SK-N-SH (cell line): ENCODE measurements at regions not wholly inside any gene's neighbourhood (a gene's known extent, or its start where the extent isn't known, plus 50 kb on each side); places are given as distances from the start of the nearest gene placed in this dataset.

Experiments
- CTCF ChIA-PET: fragments of 300-600, 350-600 bp; formaldehyde crosslinking; extraction: SDS; loops from one replicate; lab custom pipeline; 2021; lab: Yijun Ruan, JAX
- POLR2A ChIA-PET: fragments of 350-600 bp; sonication (Branson Sonifier 250); formaldehyde crosslinking; extraction: SDS; loops from one replicate; lab custom pipeline; 2020; ENCODE audit warnings: antibody characterized with exemption, inconsistent platforms; lab: Yijun Ruan, JAX
- DNase-seq: peaks from one replicate; pipeline ENCODE4 v3.0.0; 2012
- H2AFZ ChIP-seq: fragments of 200-600 bp; sonication (generic); 2 replicates; pipeline ENCODE4 v1.8.1; 2016; ENCODE audit warnings: antibody characterized with exemption, mild to moderate bottlenecking, low read depth
- H3F3A ChIP-seq: fragments of 200-600 bp; sonication (generic); replicated peaks from 2 replicates; pipeline ENCODE3; 2016; ENCODE audit warnings: antibody characterized with exemption, mild to moderate bottlenecking; ENCODE audit not compliant: insufficient read depth
- H3K27ac ChIP-seq, 2 experiments: fragments of 200-500 bp in 1 of 2; fragments of 200-600 bp in 1 of 2; sonication (Bioruptor generic) in 1 of 2; sonication (generic), shearing (Covaris generic) in 1 of 2; 2 replicates each; pipeline versions ENCODE4 v1.5.1 to v1.6.1; 2014 to 2016; ENCODE audit warnings: low read depth in 2 of 2, inconsistent platforms in 1 of 2, low read length in 1 of 2, mild to moderate bottlenecking in 1 of 2, mixed read lengths in 1 of 2
- H3K27me3 ChIP-seq: fragments of 200-600 bp; sonication (generic), shearing (Covaris generic); 2 replicates; pipeline ENCODE4 v1.6.1; 2016; ENCODE audit warnings: mixed run types; ENCODE audit not compliant: insufficient read depth
- H3K36me3 ChIP-seq, 2 experiments: fragments of 200-500 bp in 1 of 2; fragments of 200-600 bp in 1 of 2; sonication (Bioruptor generic) in 1 of 2; sonication (generic) in 1 of 2; replicated peaks in 1 of 2; 2 replicates each; pipeline versions ENCODE3 to v1.5.1; 2014 to 2016; ENCODE audit warnings: low read length in 1 of 2, mild to moderate bottlenecking in 1 of 2; ENCODE audit not compliant: insufficient read depth in 2 of 2, control insufficient read depth in 1 of 2
- H3K4me1 ChIP-seq, 2 experiments: fragments of 200-500 bp in 1 of 2; fragments of 200-600 bp in 1 of 2; sonication (Bioruptor generic) in 1 of 2; sonication (generic), shearing (Covaris generic) in 1 of 2; 2 replicates each; pipeline versions ENCODE4 v1.5.1 to v1.6.1; 2014 to 2016; ENCODE audit warnings: low read depth in 1 of 2, low read length in 1 of 2, mixed run types in 1 of 2; ENCODE audit not compliant: insufficient read depth in 2 of 2, control insufficient read depth in 1 of 2
- H3K4me2 ChIP-seq: fragments of 200-600 bp; sonication (generic), shearing (Covaris generic); 2 replicates; pipeline ENCODE4 v1.6.1; 2017; ENCODE audit warnings: mixed run types
- H3K4me3 ChIP-seq, 2 experiments: fragments of 200-500 bp in 1 of 2; fragments of 200-600 bp in 1 of 2; sonication (Bioruptor generic) in 1 of 2; sonication (generic), shearing (Covaris generic) in 1 of 2; 2 replicates each; pipeline versions ENCODE4 v1.5.1 to v1.8.1; 2014 to 2016; ENCODE audit warnings: low read depth in 2 of 2, inconsistent platforms in 1 of 2, low read length in 1 of 2, mild to moderate bottlenecking in 1 of 2, mixed read lengths in 1 of 2, moderate library complexity in 1 of 2
- H3K79me2 ChIP-seq: fragments of 200-600 bp; sonication (generic); 2 replicates; pipeline ENCODE4 v1.8.1; 2017; ENCODE audit warnings: mild to moderate bottlenecking; ENCODE audit not compliant: insufficient read depth
- H3K9ac ChIP-seq: fragments of 200-600 bp; sonication (generic); 2 replicates; pipeline ENCODE4 v1.6.1; 2017; ENCODE audit warnings: mixed run types
- H3K9me2 ChIP-seq: fragments of 200-600 bp; sonication (generic); 2 replicates; pipeline ENCODE4 v1.6.1; 2017; ENCODE audit warnings: mixed run types
- H3K9me3 ChIP-seq: fragments of 200-600 bp; sonication (generic); 2 replicates; pipeline ENCODE4 v1.6.1; 2017; ENCODE audit warnings: mixed run types, mild to moderate bottlenecking, moderate library complexity
- H4K20me1 ChIP-seq: fragments of 200-600 bp; sonication (generic); 2 replicates; pipeline ENCODE4 v1.6.1; 2017; ENCODE audit warnings: mild to moderate bottlenecking, mixed run types; ENCODE audit not compliant: insufficient read depth
- CTCF ChIP-seq: fragments of 200-600 bp; sonication (generic); IDR thresholded peaks from 2 replicates; pipeline ENCODE4 v1.6.1; 2017; ENCODE audit warnings: antibody characterized with exemption, mild to moderate bottlenecking, moderate library complexity
- EP300 ChIP-seq, 2 experiments: IDR thresholded peaks; 2 replicates each; pipeline versions ENCODE4 v1.4.0 to v1.6.1; 2012; ENCODE audit warnings: borderline replicate concordance in 1 of 2, low read depth in 1 of 2, low read length in 1 of 2
- FOXJ3 ChIP-seq: sonication (generic); formaldehyde crosslinking; IDR thresholded peaks from 2 replicates; pipeline ENCODE4 v1.5.1; 2020; ENCODE audit warnings: mild to moderate bottlenecking, missing genetic modification reagents
- FOXM1 ChIP-seq: IDR thresholded peaks from 2 replicates; pipeline ENCODE4 v1.4.0; 2012; ENCODE audit warnings: low read depth, mild to moderate bottlenecking
- MEF2A ChIP-seq: IDR thresholded peaks from 2 replicates; pipeline ENCODE4 v1.4.0; 2012; ENCODE audit warnings: low read depth, borderline replicate concordance
- NRF1 ChIP-seq: IDR thresholded peaks from 2 replicates; pipeline ENCODE4 v1.6.1; 2012; ENCODE audit warnings: low read depth, mild to moderate bottlenecking, low read length
- POLR2AphosphoS5 ChIP-seq: IDR thresholded peaks from 2 replicates; pipeline ENCODE4 v1.6.1; 2012; ENCODE audit warnings: low read depth, low read length
- RAD21 ChIP-seq: IDR thresholded peaks from 2 replicates; pipeline ENCODE4 v1.6.1; 2012; ENCODE audit warnings: mild to moderate bottlenecking, low read length
- RCOR1 ChIP-seq: fragments of 150-350 bp; IDR thresholded peaks from 2 replicates; pipeline ENCODE4 v1.6.1; 2017; ENCODE audit warnings: antibody characterized with exemption, low read length
- RFX5 ChIP-seq: IDR thresholded peaks from 2 replicates; pipeline ENCODE4 v1.6.1; 2012; ENCODE audit warnings: mild to moderate bottlenecking, improper control_type of control experiment, low read length
- SIN3A ChIP-seq: IDR thresholded peaks from 2 replicates; pipeline ENCODE4 v1.6.1; 2012; ENCODE audit warnings: low read depth, mild to moderate bottlenecking, low read length, moderate library complexity, borderline replicate concordance
- SMC3 ChIP-seq: IDR thresholded peaks from 2 replicates; pipeline ENCODE4 v1.6.1; 2012; ENCODE audit warnings: low read depth, low read length, improper control_type of control experiment
- TAF1 ChIP-seq: IDR thresholded peaks from 2 replicates; pipeline ENCODE4 v1.6.1; 2012; ENCODE audit warnings: low read depth, mild to moderate bottlenecking, low read length, moderate library complexity, borderline replicate concordance
- TCF12 ChIP-seq: IDR thresholded peaks from 2 replicates; pipeline ENCODE4 v1.4.0; 2012
- USF1 ChIP-seq: IDR thresholded peaks from 2 replicates; pipeline ENCODE4 v1.4.0; 2012; ENCODE audit warnings: low read depth, borderline replicate concordance
- YY1 ChIP-seq: IDR thresholded peaks from 2 replicates; pipeline ENCODE4 v1.4.0; 2012; ENCODE audit warnings: low read depth, mild to moderate bottlenecking
- ZBTB33 ChIP-seq: IDR thresholded peaks from 2 replicates; pipeline ENCODE4 v1.4.0; 2012; ENCODE audit warnings: low read depth, borderline replicate concordance
- whole genome bisulfite sequencing: methylation state at CpG from one replicate; pipeline ENCODE4 v1.1.6; 2017; ENCODE audit warnings: low lambda C conversion rate; 5-methylcytosine and 5-hydroxymethylcytosine counted together

- POLR2A ChIA-PET = no interaction called here
- no peak overlapping the region for H3K4me2 ChIP-seq
- no peaks in the 10 kb centered on the region for H3K9me3 ChIP-seq
- H3K36me3 ChIP-seq = no peaks in the 10 kb centered on the region
- DNase-seq = no peak
- CTCF ChIA-PET = interaction anchor here (1.6 to 2.2 kb wide), 3 partner anchors 10 to 186 kb away, joined by 4 to 11 read pairs (median 5); no protein-coding TSS in a partner anchor
- no peaks in the 10 kb centered on the region for H3K27me3 ChIP-seq
- TF ChIP-seq RAD21 (no peak), NRF1 (no peak), FOXJ3 (CRISPR knock-in tag) (no peak), RCOR1 (no peak), FOXM1 (no peak), ZBTB33 (no peak), USF1 (no peak), SIN3A (no peak), MEF2A (no peak), TCF12 (no peak), TAF1 (no peak), EP300 (IDR thresholded peaks at IDR 0.05; ENCODE audit: borderline replicate concordance in 1 of 2, low read depth in 1 of 2, low read length in 1 of 2) (no peak), POLR2AphosphoS5 (no peak), YY1 (no peak)
- 77% methylated on average over 1 of the region's 1 CpG for WGBS
- no peaks in the 10 kb centered on the region for H3F3A ChIP-seq
- no peaks in the 10 kb centered on the region for H4K20me1 ChIP-seq
- H2AFZ ChIP-seq = peak overlapping the region; percentile 36; the same call in 1 of the 2 replicates
- H3K9ac ChIP-seq = no peak overlapping the region
- no peak overlapping the region for H3K4me3 ChIP-seq
- no peaks in the 10 kb centered on the region for H3K79me2 ChIP-seq
- no peaks in the 10 kb centered on the region for H3K4me1 ChIP-seq
- H3K27ac ChIP-seq = no peak overlapping the region
- no peaks in the 10 kb centered on the region for H3K9me2 ChIP-seq
Observed at GRCh38 chr1:78331799-78332198, 159.0 kb upstream of the PTGFR start.

GRCh38 chr1:78333502-78333901, 157.3 kb upstream of the PTGFR start:
- TF ChIP-seq CTCF = peak; percentile 77
- TF ChIP-seq RFX5 = no peak
- TF ChIP-seq SMC3 = 0 out of 2 replicates have a peak, but pooled peaks have one; percentile 9
- peak; percentile 51 for TF ChIP-seq RAD21
- ChIA-PET POLR2A (no interaction called here), CTCF (interaction anchor here (0.7 to 2.5 kb wide), 35 partner anchors 8 to 284 kb away, joined by 3 to 13 read pairs (median 4); no protein-coding TSS in a partner anchor)
- Histone ChIP-seq H3K9me2 (no peaks in the 10 kb centered on the region), H3K36me3 (no peaks in the 10 kb centered on the region), H3K27me3 (no peaks in the 10 kb centered on the region), H4K20me1 (no peaks in the 10 kb centered on the region), H3K9me3 (no peaks in the 10 kb centered on the region), H3K79me2 (no peaks in the 10 kb centered on the region), H3K4me3 (no peak overlapping the region), H3K27ac (no peak overlapping the region), H2AFZ (no peak overlapping the region), H3K9ac (no peak overlapping the region), H3F3A (peaks cover 1% of the 10 kb centered on the region), H3K4me1 (no peaks in the 10 kb centered on the region), H3K4me2 (no peak overlapping the region)
- no peak for DNase-seq
- WGBS = 37% methylated on average over 4 of the region's 4 CpGs
